IMR-90 (cell line): ENCODE measurements at regions not wholly inside any gene's neighbourhood (a gene's known extent, or its start where the extent isn't known, plus 50 kb on each side); places are given as distances from the start of the nearest gene placed in this dataset.

ENCODE experiments used
- ATAC-seq: fragments of 200-7000 bp; cut with Tn5 transposase; 2 replicates; pipeline ENCODE4 v1.9.1; 2020; ENCODE audit warnings: low read depth, mild to moderate bottlenecking, moderate library complexity
- BruUV-seq: library from RNA; stranded (reverse); fragments of 400-500 nt; replicated peaks from 2 replicates; lab custom pipeline; 2021; lab: Mats Ljungman, UMichigan
- CTCF ChIA-PET: fragments of 300-600 bp; formaldehyde crosslinking; extraction: SDS; loops from one replicate; lab custom pipeline; 2021; ENCODE audit warnings: antibody characterized with exemption; lab: Yijun Ruan, JAX
- POLR2A ChIA-PET: fragments of 300-600 bp; sonication (Branson Sonifier 250); formaldehyde crosslinking; loops from one replicate; lab custom pipeline; 2022; ENCODE audit warnings: antibody characterized with exemption; ENCODE audit not compliant: unreplicated experiment; lab: Charles Lee
- DNase-seq: peaks from one replicate; pipeline ENCODE4 v3.0.0; 2013
- H2AFZ ChIP-seq: replicated peaks from 2 replicates; pipeline ENCODE3; 2013; ENCODE audit warnings: low read length, mild to moderate bottlenecking; ENCODE audit not compliant: poor library complexity
- H2AK5ac ChIP-seq: 2 replicates; pipeline ENCODE4 v1.6.1; 2013; ENCODE audit warnings: low read depth, low read length, inconsistent platforms
- H2AK9ac ChIP-seq: replicated peaks from 2 replicates; pipeline ENCODE3; 2013; ENCODE audit warnings: mild to moderate bottlenecking, low read depth, low read length, moderate library complexity; ENCODE audit not compliant: poor library complexity
- H2BK120ac ChIP-seq: 2 replicates; pipeline ENCODE4 v1.6.1; 2013; ENCODE audit warnings: low read depth, low read length, inconsistent platforms
- H2BK15ac ChIP-seq: 3 replicates; pipeline ENCODE4 v1.6.1; 2013; ENCODE audit warnings: low read depth, low read length, inconsistent platforms
- H2BK20ac ChIP-seq: 2 replicates; pipeline ENCODE4 v1.6.1; 2013; ENCODE audit warnings: low read depth, mild to moderate bottlenecking, inconsistent platforms, low read length, moderate library complexity
- H2BK5ac ChIP-seq: 2 replicates; pipeline ENCODE4 v1.6.1; 2013; ENCODE audit warnings: mild to moderate bottlenecking, low read depth, low read length, inconsistent platforms; ENCODE audit not compliant: poor library complexity, severe bottlenecking
- H3K14ac ChIP-seq: replicated peaks from 2 replicates; pipeline ENCODE4 v1.6.1; 2013; ENCODE audit warnings: low read depth, low read length, inconsistent platforms
- H3K18ac ChIP-seq: 2 replicates; pipeline ENCODE4 v1.6.1; 2013; ENCODE audit warnings: low read depth, low read length, control low read depth
- H3K23ac ChIP-seq: 2 replicates; pipeline ENCODE4 v1.6.1; 2013; ENCODE audit warnings: low read depth, low read length, inconsistent platforms
- H3K27ac ChIP-seq: 2 replicates; pipeline ENCODE4 v1.5.1; 2013; ENCODE audit warnings: mild to moderate bottlenecking, control low read depth, low read length; ENCODE audit not compliant: insufficient read depth
- H3K27me3 ChIP-seq: 2 replicates; pipeline ENCODE4 v1.6.1; 2013; ENCODE audit warnings: low read length; ENCODE audit not compliant: control insufficient read depth, insufficient read depth
- H3K36me3 ChIP-seq: 2 replicates; pipeline ENCODE4 v1.6.1; 2013; ENCODE audit warnings: low read length, mixed read lengths; ENCODE audit not compliant: control insufficient read depth, insufficient read depth
- H3K4ac ChIP-seq: 2 replicates; pipeline ENCODE4 v1.6.1; 2013; ENCODE audit warnings: low read depth, low read length, inconsistent platforms
- H3K4me1 ChIP-seq: 2 replicates; pipeline ENCODE4 v1.6.1; 2013; ENCODE audit warnings: low read length, mixed read lengths; ENCODE audit not compliant: control insufficient read depth, insufficient read depth
- H3K4me2 ChIP-seq: 2 replicates; pipeline ENCODE4 v1.6.1; 2013; ENCODE audit warnings: low read depth, mild to moderate bottlenecking, control low read depth, low read length, moderate library complexity
- H3K4me3 ChIP-seq: 2 replicates; pipeline ENCODE4 v1.5.1; 2013; ENCODE audit warnings: low read depth, mild to moderate bottlenecking, control low read depth, low read length, moderate library complexity; ENCODE audit not compliant: insufficient read depth
- H3K56ac ChIP-seq: 2 replicates; pipeline ENCODE4 v1.6.1; 2013; ENCODE audit warnings: low read length, inconsistent platforms; ENCODE audit not compliant: insufficient read depth; ENCODE audit errors: extremely low read depth
- H3K79me1 ChIP-seq, 2 experiments: 2 replicates each; pipeline ENCODE4 v1.6.1; 2013; ENCODE audit warnings: low read length in 2 of 2, inconsistent platforms in 1 of 2, low read depth in 1 of 2
- H3K9ac ChIP-seq: 2 replicates; pipeline ENCODE4 v1.6.1; 2013; ENCODE audit warnings: low read depth, low read length, control low read depth
- H3K9me1 ChIP-seq: 2 replicates; pipeline ENCODE4 v1.6.1; 2013; ENCODE audit warnings: low read length, inconsistent platforms; ENCODE audit not compliant: insufficient read depth
- H3K9me3 ChIP-seq: 2 replicates; pipeline ENCODE4 v1.6.1; 2013; ENCODE audit warnings: low read length; ENCODE audit not compliant: control insufficient read depth, insufficient read depth
- H4K20me1 ChIP-seq: 2 replicates; pipeline ENCODE4 v1.6.1; 2013; ENCODE audit warnings: low read length, inconsistent platforms; ENCODE audit not compliant: insufficient read depth
- H4K5ac ChIP-seq: 2 replicates; pipeline ENCODE4 v1.6.1; 2013; ENCODE audit warnings: mild to moderate bottlenecking, low read depth, low read length, control low read depth
- H4K8ac ChIP-seq, 2 experiments: 2 replicates each; pipeline ENCODE4 v1.6.1; 2013; ENCODE audit warnings: low read depth in 2 of 2, low read length in 2 of 2, control low read depth in 1 of 2, inconsistent platforms in 1 of 2
- H4K91ac ChIP-seq: 2 replicates; pipeline ENCODE4 v1.6.1; 2013; ENCODE audit warnings: low read depth, low read length, inconsistent platforms; ENCODE audit not compliant: insufficient read depth
- CEBPB ChIP-seq: IDR thresholded peaks from 2 replicates; pipeline ENCODE4 v1.6.1; 2012; ENCODE audit warnings: low read depth, low read length, improper control_type of control experiment
- CHD1 ChIP-seq: IDR thresholded peaks from 2 replicates; pipeline ENCODE4 v1.6.1; 2012; ENCODE audit warnings: low read depth, low read length, improper control_type of control experiment
- MAFK ChIP-seq: IDR thresholded peaks from 2 replicates; pipeline ENCODE4 v1.6.1; 2012; ENCODE audit warnings: low read depth, low read length, improper control_type of control experiment
- MXI1 ChIP-seq: IDR thresholded peaks from 2 replicates; pipeline ENCODE4 v1.6.1; 2012; ENCODE audit warnings: low read depth, mild to moderate bottlenecking, low read length, moderate library complexity, borderline replicate concordance
- SMC3 ChIP-seq: fragments of 150-350 bp; IDR thresholded peaks from 2 replicates; pipeline ENCODE4 v1.6.1; 2016; ENCODE audit warnings: low read depth, mild to moderate bottlenecking, antibody characterized with exemption, low read length, moderate library complexity
- WGBS, 2 experiments: methylation state at CpG; one replicate each; pipeline versions ENCODE4 v1.1.5 to v1.1.7; 2013; ENCODE audit warnings: missing lambda C conversion rate in 2 of 2; ENCODE audit not compliant: insufficient read length in 1 of 2; ENCODE audit errors: extremely low coverage in 2 of 2; 5-methylcytosine and 5-hydroxymethylcytosine counted together
- dilution Hi-C: fragments of 300-500 bp; cut with HindIII; formaldehyde crosslinking; loops from one replicate; pipeline ENCODE4 v1.14.3; 2018; ENCODE audit warnings: low sequenced_read_pairs; ENCODE audit not compliant: unreplicated experiment
- in situ Hi-C: fragments of 300-500 bp; cut with MboI; formaldehyde crosslinking; loops from 3 replicates; pipeline ENCODE4 v1.14.3; 2019; ENCODE audit warnings: low sequenced_read_pairs, inconsistent platforms, mixed read lengths
- intact Hi-C: fragments of 100-400 bp; cut with micrococcal nuclease; formaldehyde crosslinking; loops from 2 replicates; pipeline ENCODE4 v1.10.0; 2022
- TF ChIP-seq, protein P1 (sequence below): conservative IDR thresholded peaks from 2 replicates; pipeline ENCODE4 v1.5.1; 2012; ENCODE audit warnings: mild to moderate bottlenecking, low read depth, low read length, improper control_type of control experiment
- TF ChIP-seq, protein P2 (sequence below): fragments of 150-350 bp; IDR thresholded peaks from 2 replicates; pipeline ENCODE4 v1.6.1; 2017; ENCODE audit warnings: mild to moderate bottlenecking, antibody characterized with exemption, low read length, low read depth

DNA sequence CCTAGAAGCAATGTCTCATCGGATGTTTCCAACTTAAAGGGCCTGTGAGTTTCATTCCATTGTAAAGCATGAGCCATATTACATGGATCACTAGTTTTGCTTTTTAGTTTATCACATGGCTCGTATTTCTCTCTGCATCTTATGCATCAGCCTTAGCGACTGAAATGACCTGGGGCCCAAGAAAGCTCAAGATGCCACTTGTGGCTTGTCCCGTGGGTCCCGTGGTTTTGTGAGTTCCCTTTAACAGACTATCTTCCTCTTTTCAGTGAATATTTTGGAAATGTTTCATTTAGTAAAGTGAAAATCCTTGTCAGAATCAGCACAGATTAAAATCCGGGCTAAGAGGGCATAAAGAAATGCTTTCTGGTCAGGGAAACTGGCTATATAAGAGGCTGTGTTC, 86.2 kb upstream of the PPM1H start:
- Histone ChIP-seq H4K5ac (no peak overlapping the region), H2AFZ (no peak overlapping the region), H3K27ac (no peak overlapping the region), H3K23ac (no peak overlapping the region), H2AK9ac (no peak overlapping the region), H3K36me3 (no peaks in the 10 kb centered on the region), H3K18ac (no peak overlapping the region), H4K91ac (no peak overlapping the region), H2AK5ac (no peak overlapping the region), H4K8ac (no peak overlapping the region), H3K4me3 (no peak overlapping the region), H3K79me1 (no peaks in the 10 kb centered on the region), H2BK120ac (no peak overlapping the region), H3K4me2 (no peak overlapping the region), H3K9me1 (no peaks in the 10 kb centered on the region), H3K9ac (no peak overlapping the region), H4K20me1 (no peaks in the 10 kb centered on the region), H3K27me3 (no peaks in the 10 kb centered on the region), H2BK5ac (no peak overlapping the region), H2BK20ac (no peak overlapping the region), H3K4ac (no peak overlapping the region), H3K56ac (no peak overlapping the region), H3K4me1 (no peaks in the 10 kb centered on the region), H3K14ac (no peak overlapping the region), H2BK15ac (no peak overlapping the region), H3K9me3 (no peaks in the 10 kb centered on the region)
- no peak for DNase-seq
- BruUV-seq: no TSS peak
- WGBS, 2 experiments: 40% methylated on average over 1 of the region's 6 CpGs; no CpG with 5 or more reads in 1 of the 2 experiments
- in situ Hi-C loops (no loop called here), intact Hi-C loops (no loop called here), dilution Hi-C loops (no loop called here)
- POLR2A ChIA-PET: no interaction called here
- TF ChIP-seq, protein P1, sequence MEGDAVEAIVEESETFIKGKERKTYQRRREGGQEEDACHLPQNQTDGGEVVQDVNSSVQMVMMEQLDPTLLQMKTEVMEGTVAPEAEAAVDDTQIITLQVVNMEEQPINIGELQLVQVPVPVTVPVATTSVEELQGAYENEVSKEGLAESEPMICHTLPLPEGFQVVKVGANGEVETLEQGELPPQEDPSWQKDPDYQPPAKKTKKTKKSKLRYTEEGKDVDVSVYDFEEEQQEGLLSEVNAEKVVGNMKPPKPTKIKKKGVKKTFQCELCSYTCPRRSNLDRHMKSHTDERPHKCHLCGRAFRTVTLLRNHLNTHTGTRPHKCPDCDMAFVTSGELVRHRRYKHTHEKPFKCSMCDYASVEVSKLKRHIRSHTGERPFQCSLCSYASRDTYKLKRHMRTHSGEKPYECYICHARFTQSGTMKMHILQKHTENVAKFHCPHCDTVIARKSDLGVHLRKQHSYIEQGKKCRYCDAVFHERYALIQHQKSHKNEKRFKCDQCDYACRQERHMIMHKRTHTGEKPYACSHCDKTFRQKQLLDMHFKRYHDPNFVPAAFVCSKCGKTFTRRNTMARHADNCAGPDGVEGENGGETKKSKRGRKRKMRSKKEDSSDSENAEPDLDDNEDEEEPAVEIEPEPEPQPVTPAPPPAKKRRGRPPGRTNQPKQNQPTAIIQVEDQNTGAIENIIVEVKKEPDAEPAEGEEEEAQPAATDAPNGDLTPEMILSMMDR: no peak
- TF ChIP-seq CHD1 (no peak), SMC3 (no peak), CEBPB (no peak), MAFK (no peak), MXI1 (no peak)
- TF ChIP-seq, protein P2, sequence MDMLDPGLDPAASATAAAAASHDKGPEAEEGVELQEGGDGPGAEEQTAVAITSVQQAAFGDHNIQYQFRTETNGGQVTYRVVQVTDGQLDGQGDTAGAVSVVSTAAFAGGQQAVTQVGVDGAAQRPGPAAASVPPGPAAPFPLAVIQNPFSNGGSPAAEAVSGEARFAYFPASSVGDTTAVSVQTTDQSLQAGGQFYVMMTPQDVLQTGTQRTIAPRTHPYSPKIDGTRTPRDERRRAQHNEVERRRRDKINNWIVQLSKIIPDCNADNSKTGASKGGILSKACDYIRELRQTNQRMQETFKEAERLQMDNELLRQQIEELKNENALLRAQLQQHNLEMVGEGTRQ: no peak
- CTCF ChIA-PET: no interaction called here
- no peak for ATAC-seq
